WTC11 (cell line): ENCODE measurements at regions not wholly inside any gene's neighbourhood (a gene's known extent, or its start where the extent isn't known, plus 50 kb on each side); places are given as distances from the start of the nearest gene placed in this dataset.

Experiments used
- ATAC-seq: fragments of 200-7000 bp; cut with Tn5 transposase; 2 replicates; pipeline ENCODE4 v1.10.0; 2021; ENCODE audit warnings: mild to moderate bottlenecking, moderate library complexity
- CTCF ChIA-PET: fragments of 300-600 bp; sonication (Branson Sonifier 250); formaldehyde crosslinking; loops from one replicate; lab custom pipeline; 2021; ENCODE audit warnings: antibody characterized with exemption; lab: Charles Lee
- POLR2A ChIA-PET: fragments of 350-600 bp; sonication (Branson Sonifier 250); formaldehyde crosslinking; loops from one replicate; lab custom pipeline; 2021; ENCODE audit warnings: antibody characterized with exemption; lab: Charles Lee
- DNase-seq: peaks from one replicate; pipeline ENCODE4 v3.0.0; 2021; ENCODE audit warnings: low spot score
- H3K27ac Mint-ChIP-seq: 2 replicates; pipeline ENCODE4 v1.8.0; 2021; ENCODE audit warnings: mixed read lengths
- H3K27me3 Mint-ChIP-seq: 2 replicates; pipeline ENCODE4 v1.8.0; 2021; ENCODE audit warnings: low read depth, mild to moderate bottlenecking, moderate library complexity, mixed read lengths
- H3K36me3 Mint-ChIP-seq: 2 replicates; pipeline ENCODE4 v1.8.0; 2021; ENCODE audit warnings: mixed read lengths
- H3K4me1 Mint-ChIP-seq: 2 replicates; pipeline ENCODE4 v1.8.0; 2022; ENCODE audit warnings: mixed read lengths
- H3K4me3 Mint-ChIP-seq: 2 replicates; pipeline ENCODE4 v1.8.0; 2021; ENCODE audit warnings: mild to moderate bottlenecking, moderate library complexity, mixed read lengths
- H3K9me3 Mint-ChIP-seq: 2 replicates; pipeline ENCODE4 v1.8.0; 2021; ENCODE audit warnings: mixed read lengths
- AFF4 ChIP-seq: sonication (generic); formaldehyde crosslinking; IDR thresholded peaks from 2 replicates; pipeline ENCODE4 v1.8.1; 2023; ENCODE audit warnings: mild to moderate bottlenecking, missing genetic modification reagents, borderline replicate concordance
- AR ChIP-seq: fragments of 250-450 bp; sonication (Bioruptor Pico); IDR thresholded peaks from 2 replicates; pipeline ENCODE4 v1.9.0; 2021; ENCODE audit warnings: mild to moderate bottlenecking
- ATF6 ChIP-seq: sonication (generic); formaldehyde crosslinking; IDR thresholded peaks from 2 replicates; pipeline ENCODE4 v1.8.1; 2023; ENCODE audit warnings: mild to moderate bottlenecking, missing genetic modification reagents
- E2F5 ChIP-seq: sonication (generic); formaldehyde crosslinking; IDR thresholded peaks from 2 replicates; pipeline ENCODE4 v1.8.1; 2022; ENCODE audit warnings: mild to moderate bottlenecking, moderate library complexity, missing genetic modification reagents
- FOXK1 ChIP-seq: sonication (generic); formaldehyde crosslinking; IDR thresholded peaks from 2 replicates; pipeline ENCODE4 v1.8.0; 2022; ENCODE audit warnings: mild to moderate bottlenecking, moderate library complexity, missing genetic modification reagents
- MAX ChIP-seq: sonication (generic); formaldehyde crosslinking; IDR thresholded peaks from 2 replicates; pipeline ENCODE4 v1.8.0; 2022; ENCODE audit warnings: mild to moderate bottlenecking, missing genetic modification reagents
- MLX ChIP-seq: sonication (generic); formaldehyde crosslinking; IDR thresholded peaks from 2 replicates; pipeline ENCODE4 v1.8.1; 2023; ENCODE audit warnings: mild to moderate bottlenecking, missing genetic modification reagents, moderate library complexity
- NR2C2 ChIP-seq: sonication (generic); formaldehyde crosslinking; IDR thresholded peaks from 2 replicates; pipeline ENCODE4 v1.8.0; 2022; ENCODE audit warnings: mild to moderate bottlenecking, missing genetic modification reagents
- OVOL2 ChIP-seq: fragments of 250-450 bp; sonication (Bioruptor Pico); IDR thresholded peaks from 2 replicates; pipeline ENCODE4 v1.9.0; 2021; ENCODE audit warnings: mild to moderate bottlenecking, borderline replicate concordance
- PRRX2 ChIP-seq: fragments of 250-450 bp; sonication (Bioruptor Pico); IDR thresholded peaks from 2 replicates; pipeline ENCODE4 v1.8.0; 2021; ENCODE audit warnings: mild to moderate bottlenecking
- SOX15 ChIP-seq: fragments of 250-450 bp; sonication (Bioruptor Pico); IDR thresholded peaks from 2 replicates; pipeline ENCODE4 v1.9.0; 2021; ENCODE audit warnings: mild to moderate bottlenecking
- USF2 ChIP-seq: sonication (generic); formaldehyde crosslinking; IDR thresholded peaks from 2 replicates; pipeline ENCODE4 v1.8.1; 2023; ENCODE audit warnings: mild to moderate bottlenecking, missing genetic modification reagents, moderate library complexity
- ZBTB21 ChIP-seq: sonication (generic); formaldehyde crosslinking; IDR thresholded peaks from 2 replicates; pipeline ENCODE4 v1.8.1; 2023; ENCODE audit warnings: mild to moderate bottlenecking, missing genetic modification reagents, borderline replicate concordance
- ZNF263 ChIP-seq: sonication (generic); formaldehyde crosslinking; IDR thresholded peaks from 2 replicates; pipeline ENCODE4 v1.8.1; 2022; ENCODE audit warnings: low read depth, mild to moderate bottlenecking, moderate library complexity, missing genetic modification reagents
- ZNF416 ChIP-seq: fragments of 250-450 bp; sonication (Bioruptor Pico); IDR thresholded peaks from 2 replicates; pipeline ENCODE4 v1.9.0; 2021; ENCODE audit warnings: mild to moderate bottlenecking, inconsistent platforms
- ZNF671 ChIP-seq: fragments of 250-450 bp; sonication (Bioruptor Pico); IDR thresholded peaks from 2 replicates; pipeline ENCODE4 v1.8.0; 2021; ENCODE audit warnings: mild to moderate bottlenecking
- ZSCAN18 ChIP-seq: fragments of 250-450 bp; sonication (Bioruptor Pico); IDR thresholded peaks from 2 replicates; pipeline ENCODE4 v2.1.2; 2022; ENCODE audit warnings: mild to moderate bottlenecking, moderate library complexity

GRCh38 chr2:225920621-225921220 is 521.2 kb downstream of the NYAP2 start (continued):
- no peak for TF ChIP-seq E2F5 (CRISPR knock-in tag)
- no peak for TF ChIP-seq USF2
- TF ChIP-seq OVOL2 (CRISPR knock-in tag): no peak
- TF ChIP-seq ZSCAN18 (CRISPR knock-in tag): no peak
- TF ChIP-seq AR: no peak

- H3K9me3 Mint-ChIP-seq: no peaks in the 10 kb centered on the region
- POLR2A ChIA-PET: no interaction called here
- no peak for ATAC-seq
- no peak overlapping the region for H3K27ac Mint-ChIP-seq
- no peak for DNase-seq
- CTCF ChIA-PET: no interaction called here
- no peaks in the 10 kb centered on the region for H3K36me3 Mint-ChIP-seq
- H3K4me3 Mint-ChIP-seq: no peak overlapping the region
- no peaks in the 10 kb centered on the region for H3K27me3 Mint-ChIP-seq
- H3K4me1 Mint-ChIP-seq: no peaks in the 10 kb centered on the region
- TF ChIP-seq USF2 (no peak), PRRX2 (CRISPR knock-in tag) (no peak), ZBTB21 (no peak), NR2C2 (CRISPR knock-in tag) (no peak), ZSCAN18 (CRISPR knock-in tag) (no peak), MLX (no peak), ZNF671 (CRISPR knock-in tag) (no peak), FOXK1 (CRISPR knock-in tag) (no peak), SOX15 (no peak), ZNF263 (CRISPR knock-in tag) (no peak), ZNF416 (CRISPR knock-in tag) (no peak), ATF6 (CRISPR knock-in tag) (no peak), MAX (CRISPR knock-in tag) (no peak), AFF4 (no peak)
Measured at GRCh38 chr2:225916692-225917091, 517.2 kb downstream of the NYAP2 start.
